Thyroid gland (tissue), 4 donors: ENCODE measurements at regions not wholly inside any gene's neighbourhood (a gene's known extent, or its start where the extent isn't known, plus 50 kb on each side); places are given as distances from the start of the nearest gene placed in this dataset.

Experiments used
- POLR2A ChIP-seq, 2 donors: fragments of 450-650 bp; IDR thresholded peaks; one replicate each; pipeline ENCODE4 v1.6.1; 2017; ENCODE audit warnings: antibody characterized with exemption in 2 of 2, mild to moderate bottlenecking in 2 of 2, moderate library complexity in 1 of 2
- TF ChIP-seq, protein P1 (sequence below), 6 experiments: fragments of 200-600 bp in 3 of 6; fragments of 450-650 bp in 3 of 6; sonication (generic) in 3 of 6; IDR thresholded peaks; one replicate each; pipeline ENCODE4 v1.5.1; 2016 to 2019; ENCODE audit warnings: antibody characterized with exemption in 6 of 6, mild to moderate bottlenecking in 2 of 6, inconsistent platforms in 1 of 6, moderate library complexity in 1 of 6

DNA sequence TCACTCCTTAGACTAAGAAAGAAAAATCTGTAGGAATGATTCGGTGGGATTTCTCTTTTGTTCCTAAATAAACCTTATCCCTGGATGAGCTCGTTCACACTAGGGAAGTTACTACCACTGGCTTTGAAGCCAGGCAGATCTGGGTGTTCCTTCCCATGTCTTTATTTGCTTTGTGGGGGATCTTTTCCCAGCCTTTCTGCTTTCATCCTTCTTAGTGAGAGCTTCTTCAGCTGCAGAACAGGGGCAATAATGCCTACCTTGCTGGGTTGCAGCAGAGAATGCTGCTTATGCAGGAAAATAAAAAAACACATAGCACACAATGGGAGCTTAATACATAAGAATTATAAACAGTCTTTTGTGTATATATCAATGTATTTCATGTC lies 292.1 kb downstream of the SOX11 start:
- TF ChIP-seq, protein P1, sequence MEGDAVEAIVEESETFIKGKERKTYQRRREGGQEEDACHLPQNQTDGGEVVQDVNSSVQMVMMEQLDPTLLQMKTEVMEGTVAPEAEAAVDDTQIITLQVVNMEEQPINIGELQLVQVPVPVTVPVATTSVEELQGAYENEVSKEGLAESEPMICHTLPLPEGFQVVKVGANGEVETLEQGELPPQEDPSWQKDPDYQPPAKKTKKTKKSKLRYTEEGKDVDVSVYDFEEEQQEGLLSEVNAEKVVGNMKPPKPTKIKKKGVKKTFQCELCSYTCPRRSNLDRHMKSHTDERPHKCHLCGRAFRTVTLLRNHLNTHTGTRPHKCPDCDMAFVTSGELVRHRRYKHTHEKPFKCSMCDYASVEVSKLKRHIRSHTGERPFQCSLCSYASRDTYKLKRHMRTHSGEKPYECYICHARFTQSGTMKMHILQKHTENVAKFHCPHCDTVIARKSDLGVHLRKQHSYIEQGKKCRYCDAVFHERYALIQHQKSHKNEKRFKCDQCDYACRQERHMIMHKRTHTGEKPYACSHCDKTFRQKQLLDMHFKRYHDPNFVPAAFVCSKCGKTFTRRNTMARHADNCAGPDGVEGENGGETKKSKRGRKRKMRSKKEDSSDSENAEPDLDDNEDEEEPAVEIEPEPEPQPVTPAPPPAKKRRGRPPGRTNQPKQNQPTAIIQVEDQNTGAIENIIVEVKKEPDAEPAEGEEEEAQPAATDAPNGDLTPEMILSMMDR (IDR thresholded peaks at IDR 0.05): no peak
- no peak for TF ChIP-seq POLR2A (IDR thresholded peaks at IDR 0.05)
